ENCODE measurements at regions not wholly inside any gene's neighbourhood (a gene's known extent, or its start where the extent isn't known, plus 50 kb on each side); places are given as distances from the start of the nearest gene placed in this dataset.
"Not testable (repeated sequence)": the region's sequence is repeated elsewhere in the genome, so short reads cannot be mapped to it uniquely, and the experiment has no call there.

- not testable (repeated sequence) for TF ChIP-seq ZFP41 (tag by site-specific recombination; IDR thresholded peaks at IDR 0.05; ENCODE audit: borderline replicate concordance); ZNF24 (tag by site-specific recombination; IDR thresholded peaks at IDR 0.05); CTCF (tag by site-specific recombination; IDR thresholded peaks at IDR 0.05); FEZF1 (tag by site-specific recombination; IDR thresholded peaks at IDR 0.05); ZNF26 (tag by site-specific recombination; IDR thresholded peaks at IDR 0.05); ZBTB17 (tag by site-specific recombination; IDR thresholded peaks at IDR 0.05); ZSCAN30 (tag by site-specific recombination; IDR thresholded peaks at IDR 0.05); GLIS1 (tag by site-specific recombination; IDR thresholded peaks at IDR 0.05); ZNF596 (tag by site-specific recombination; IDR thresholded peaks at IDR 0.05); ZNF610 (tag by site-specific recombination; IDR thresholded peaks at IDR 0.05; ENCODE audit: borderline replicate concordance); ZNF148 (tag by site-specific recombination; IDR thresholded peaks at IDR 0.05; ENCODE audit: borderline replicate concordance); ZNF76 (tag by site-specific recombination; IDR thresholded peaks at IDR 0.05; ENCODE audit: borderline replicate concordance, low read depth)
Measured at GRCh38 chr3:125901473-125901872, 67.5 kb upstream of the ROPN1B start.

Data from HEK293 (cell line).